ENCODE measurements at regions not wholly inside any gene's neighbourhood (a gene's known extent, or its start where the extent isn't known, plus 50 kb on each side); places are given as distances from the start of the nearest gene placed in this dataset.

GRCh38 chr16:82300374-82300951, 130.4 kb upstream of the MPHOSPH6 start:
- no peak for TF ChIP-seq CTCF (conservative IDR thresholded peaks at IDR 0.05 in 1 of 2, IDR thresholded peaks at IDR 0.05 in 1 of 2; ENCODE audit: low read depth in 1 of 2, low read length in 2 of 2)
- TF ChIP-seq EZH2 (IDR thresholded peaks at IDR 0.05; ENCODE audit: low read length, missing control alignments) = no peak
- H3K36me3 ChIP-seq (ENCODE audit: control insufficient read depth, insufficient read depth, low read length) = no peaks in the 10 kb centered on the region
- no peaks in the 10 kb centered on the region for H3K27me3 ChIP-seq (ENCODE audit: control insufficient read depth, insufficient read depth, low read length)

GRCh38 chr16:82298472-82298871, 128.4 kb upstream of the MPHOSPH6 start:
- no peak overlapping the region for H2AFZ ChIP-seq (ENCODE audit: low read length)
- no peak overlapping the region for H3K4me3 ChIP-seq (replicated peaks in 1 of 4; ENCODE audit: control extremely low read depth in 1 of 4, insufficient read depth in 1 of 4, low read depth in 3 of 4, low read length in 4 of 4)
- no peak overlapping the region for H3K4me2 ChIP-seq (ENCODE audit: extremely low read depth, insufficient read depth, low read length)
- no peaks in the 10 kb centered on the region for H3K27me3 ChIP-seq (ENCODE audit: control insufficient read depth, insufficient read depth, low read length)
- no peaks in the 10 kb centered on the region for H3K36me3 ChIP-seq (ENCODE audit: control insufficient read depth, insufficient read depth, low read length)
- H4K20me1 ChIP-seq (ENCODE audit: control insufficient read depth, extremely low read depth, insufficient read depth, low read length) = no peaks in the 10 kb centered on the region
- TF ChIP-seq EZH2 (IDR thresholded peaks at IDR 0.05; ENCODE audit: low read length, missing control alignments) = no peak
- no peak for TF ChIP-seq CTCF (conservative IDR thresholded peaks at IDR 0.05 in 1 of 2, IDR thresholded peaks at IDR 0.05 in 1 of 2; ENCODE audit: low read depth in 1 of 2, low read length in 2 of 2)
- no peak for DNase-seq (ENCODE audit: low read depth in 2 of 2)
- H3K9me3 ChIP-seq (ENCODE audit: control insufficient read depth, insufficient read depth, low read depth, low read length) = no peaks in the 10 kb centered on the region
- no peak overlapping the region for H3K9ac ChIP-seq (ENCODE audit: insufficient read depth, low read length)
- H3K4me1 ChIP-seq (ENCODE audit: control insufficient read depth, extremely low read depth, insufficient read depth, low read length) = no peaks in the 10 kb centered on the region
- no peak overlapping the region for H3K27ac ChIP-seq (ENCODE audit: insufficient read depth, low read length)
- no peaks in the 10 kb centered on the region for H3K79me2 ChIP-seq (ENCODE audit: control insufficient read depth, insufficient read depth, low read length)

More at GRCh38 chr16:82300374-82300951, 130.4 kb upstream of the MPHOSPH6 start:
- no peak overlapping the region for H3K9ac ChIP-seq (ENCODE audit: insufficient read depth, low read length)
- no peak for DNase-seq (ENCODE audit: low read depth in 2 of 2)
- H3K9me3 ChIP-seq (ENCODE audit: control insufficient read depth, insufficient read depth, low read depth, low read length) = no peaks in the 10 kb centered on the region
- H4K20me1 ChIP-seq (ENCODE audit: control insufficient read depth, extremely low read depth, insufficient read depth, low read length) = no peaks in the 10 kb centered on the region
- H3K4me1 ChIP-seq (ENCODE audit: control insufficient read depth, extremely low read depth, insufficient read depth, low read length) = no peaks in the 10 kb centered on the region
- H3K4me3 ChIP-seq (replicated peaks in 1 of 4; ENCODE audit: control extremely low read depth in 1 of 4, insufficient read depth in 1 of 4, low read depth in 3 of 4, low read length in 4 of 4) = no peak overlapping the region
- H3K79me2 ChIP-seq (ENCODE audit: control insufficient read depth, insufficient read depth, low read length) = no peaks in the 10 kb centered on the region
- no peak overlapping the region for H3K4me2 ChIP-seq (ENCODE audit: extremely low read depth, insufficient read depth, low read length)
- H2AFZ ChIP-seq (ENCODE audit: low read length) = no peak overlapping the region
- H3K27ac ChIP-seq (ENCODE audit: insufficient read depth, low read length) = no peak overlapping the region

GRCh38 chr16:82295290-82296201, 125.5 kb upstream of the MPHOSPH6 start:
- Histone ChIP-seq H3K79me2 (ENCODE audit: control insufficient read depth, insufficient read depth, low read length) (no peaks in the 10 kb centered on the region), H3K4me2 (ENCODE audit: extremely low read depth, insufficient read depth, low read length) (no peak overlapping the region), H3K9me3 (ENCODE audit: control insufficient read depth, insufficient read depth, low read depth, low read length) (no peaks in the 10 kb centered on the region), H3K36me3 (ENCODE audit: control insufficient read depth, insufficient read depth, low read length) (no peaks in the 10 kb centered on the region), H3K4me1 (ENCODE audit: control insufficient read depth, extremely low read depth, insufficient read depth, low read length) (no peaks in the 10 kb centered on the region), H3K27ac (ENCODE audit: insufficient read depth, low read length) (no peak overlapping the region), H3K4me3 (replicated peaks in 1 of 4; ENCODE audit: control extremely low read depth in 1 of 4, insufficient read depth in 1 of 4, low read depth in 3 of 4, low read length in 4 of 4) (no peak overlapping the region), H2AFZ (ENCODE audit: low read length) (no peak overlapping the region), H3K27me3 (ENCODE audit: control insufficient read depth, insufficient read depth, low read length) (no peaks in the 10 kb centered on the region), H3K9ac (ENCODE audit: insufficient read depth, low read length) (no peak overlapping the region), H4K20me1 (ENCODE audit: control insufficient read depth, extremely low read depth, insufficient read depth, low read length) (no peaks in the 10 kb centered on the region)
- DNase-seq (ENCODE audit: low read depth in 2 of 2) = no peak
- TF ChIP-seq EZH2 (IDR thresholded peaks at IDR 0.05; ENCODE audit: low read length, missing control alignments) (no peak), CTCF (conservative IDR thresholded peaks at IDR 0.05 in 1 of 2, IDR thresholded peaks at IDR 0.05 in 1 of 2; ENCODE audit: low read depth in 1 of 2, low read length in 2 of 2) (no peak)

Data from fibroblast of lung (primary cell).